ENCODE measurements at regions not wholly inside any gene's neighbourhood (a gene's known extent, or its start where the extent isn't known, plus 50 kb on each side); places are given as distances from the start of the nearest gene placed in this dataset.

DNA sequence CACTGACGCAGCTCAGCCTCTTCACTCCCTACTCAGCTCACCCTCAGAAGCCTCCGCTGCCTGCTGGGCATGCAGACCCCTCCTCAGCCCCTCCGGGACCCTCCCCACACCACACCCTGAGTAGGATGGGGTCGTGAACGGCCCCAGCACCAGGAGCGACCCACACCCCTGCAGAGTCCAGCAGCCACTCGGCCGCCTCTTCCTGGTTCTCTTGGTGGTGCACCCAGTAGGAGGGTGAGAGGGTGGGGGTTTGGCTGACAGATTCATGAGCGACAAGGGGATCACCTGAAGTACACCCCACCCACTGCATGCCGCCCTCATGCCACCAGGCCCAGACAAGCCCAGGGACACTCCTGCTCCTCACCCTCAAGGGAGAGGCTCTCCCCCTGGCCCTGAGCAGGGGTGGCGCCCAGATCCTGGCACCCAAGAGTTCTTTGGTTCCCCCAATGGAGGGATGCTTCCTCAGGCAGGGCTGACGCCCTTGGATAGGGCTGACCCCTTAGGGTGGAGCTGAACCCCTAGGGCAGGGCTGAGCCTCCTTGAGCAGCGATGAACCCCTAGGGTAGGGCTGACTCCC lies 76.6 kb upstream of the GPC1 start:
- no peak for DNase-seq (ENCODE audit: low spot score)

DNA sequence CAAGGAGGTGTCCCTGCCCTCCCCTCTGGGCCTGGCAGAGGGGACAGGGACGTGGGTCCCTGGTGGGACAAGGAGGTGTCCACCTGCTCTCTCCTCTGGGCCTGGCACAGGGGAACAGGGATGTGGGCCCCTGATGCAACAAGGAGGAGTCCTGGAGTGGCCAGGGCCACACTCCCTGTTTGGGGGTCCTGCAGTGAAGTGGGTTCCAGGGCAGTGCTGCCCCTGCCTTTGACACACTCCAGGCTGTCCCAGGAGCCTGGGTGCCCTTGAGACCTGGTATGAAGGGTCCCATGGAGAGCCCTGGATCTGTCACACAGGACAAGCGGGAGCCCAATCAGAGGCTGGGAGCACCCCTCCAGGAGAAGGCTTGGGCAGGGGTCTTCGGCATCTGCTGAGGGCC lies 75.8 kb upstream of the GPC1 start:
- no peak for DNase-seq (ENCODE audit: low spot score)

DNA sequence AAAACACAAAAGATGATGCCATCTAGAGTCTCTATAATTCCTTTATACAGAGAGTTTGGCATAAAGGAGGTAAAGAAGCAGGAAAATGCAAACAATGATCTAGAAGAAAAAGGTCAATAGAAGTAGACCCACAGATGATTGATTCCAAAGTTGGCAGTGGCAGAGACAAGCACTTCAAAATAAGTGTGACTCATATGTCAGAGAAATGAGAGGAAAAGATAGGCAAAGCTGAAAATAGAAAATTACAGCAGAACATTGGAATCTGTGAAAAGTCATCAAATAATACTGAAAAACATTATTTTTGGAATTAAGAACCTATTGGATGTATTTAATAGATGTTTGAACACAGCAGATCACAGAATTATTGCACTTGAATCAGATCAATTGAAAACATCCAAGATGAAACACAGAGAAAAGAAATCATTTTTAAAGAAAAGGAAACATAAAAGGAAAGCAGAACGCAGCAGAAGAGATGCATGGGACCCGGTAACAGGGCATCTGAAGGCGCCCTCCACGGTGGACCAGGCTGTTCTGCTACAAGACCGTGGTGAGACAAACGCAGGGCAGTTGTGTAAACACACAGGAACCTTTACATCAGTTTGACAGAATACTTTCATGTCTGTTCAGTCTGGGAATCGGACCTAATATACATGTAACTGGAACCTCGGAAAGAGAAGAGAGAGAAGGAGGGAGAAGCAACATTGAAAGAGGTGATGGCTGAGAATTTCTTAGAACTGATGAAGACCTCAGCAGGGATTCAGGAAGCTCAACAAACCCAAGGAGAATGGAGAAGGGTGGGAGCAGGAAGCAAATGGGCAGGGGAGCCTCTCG lies 74.6 kb upstream of the GPC1 start:
- no peak for DNase-seq (ENCODE audit: low spot score)

DNA sequence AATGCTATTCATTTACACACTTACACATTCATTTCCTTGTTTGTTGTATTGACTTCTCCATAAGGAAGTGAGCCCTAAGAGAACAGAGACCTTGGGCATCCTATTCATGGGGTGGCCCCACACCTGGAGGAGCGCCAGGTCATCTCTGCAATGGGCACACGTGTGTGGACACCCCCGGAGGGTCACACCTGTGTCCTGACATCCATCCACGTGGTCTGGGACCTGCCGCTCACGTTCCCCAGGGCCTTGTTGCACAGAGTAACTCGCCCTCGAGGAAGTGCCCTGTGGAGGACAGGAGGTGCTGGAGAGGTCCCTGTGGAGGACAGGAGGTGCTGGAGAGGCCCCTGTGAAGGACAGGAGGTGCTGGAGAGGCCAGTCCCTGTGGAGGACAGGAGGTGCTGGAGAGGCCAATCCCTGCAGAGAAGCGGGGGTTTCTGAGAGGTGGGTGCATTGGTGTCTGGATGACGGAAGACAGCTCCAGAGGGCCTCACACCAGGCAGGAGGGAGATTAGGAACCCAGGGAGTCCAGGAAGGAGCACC lies 73.2 kb upstream of the GPC1 start:
- no peak for DNase-seq (ENCODE audit: low spot score)

DNA sequence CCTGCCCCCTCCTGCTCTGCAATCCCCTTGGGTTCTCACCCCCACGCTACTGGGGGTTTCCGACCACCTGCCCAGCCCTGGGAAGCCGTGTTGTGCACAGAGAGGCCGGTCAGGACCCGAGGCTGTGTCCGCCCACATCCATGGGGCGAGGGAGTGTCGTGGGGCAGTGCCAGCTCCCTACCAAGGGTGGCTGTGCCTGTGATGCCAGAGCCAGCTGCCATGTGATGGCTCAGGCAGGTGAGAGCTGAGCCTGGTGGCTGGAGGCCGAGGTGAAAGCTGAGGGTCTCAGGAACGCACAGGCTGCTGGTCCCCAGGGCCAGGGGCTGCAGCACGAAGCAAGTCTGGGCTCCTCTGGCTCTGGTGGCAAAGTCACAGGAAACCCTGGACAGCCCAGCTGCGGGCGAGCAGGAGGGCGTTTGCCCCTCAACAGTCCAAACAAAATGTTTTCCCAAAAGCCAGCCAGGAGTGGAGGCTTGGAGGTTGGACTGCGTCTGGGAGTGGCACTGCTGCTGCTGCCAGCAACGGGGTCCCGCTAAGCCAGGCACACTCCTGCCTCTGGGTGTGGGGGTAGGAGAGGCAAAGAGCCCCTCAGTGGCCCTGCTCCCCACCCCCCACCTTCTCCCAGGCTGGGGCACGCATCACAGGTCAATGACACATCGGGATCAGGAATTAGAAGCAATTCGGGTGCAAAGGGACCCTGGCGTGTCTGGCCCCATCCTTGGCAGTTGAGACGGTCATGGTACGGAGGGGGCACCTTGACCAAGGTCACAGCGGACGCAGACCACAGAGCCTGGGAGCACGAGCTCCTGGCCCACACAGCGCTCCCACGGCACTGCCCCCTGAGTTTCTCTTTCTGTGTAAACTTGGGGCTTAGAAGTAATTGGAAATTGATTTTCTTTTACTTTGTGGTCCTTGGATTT lies 72.4 kb upstream of the GPC1 start:
- no peak for DNase-seq (ENCODE audit: low spot score)

DNA sequence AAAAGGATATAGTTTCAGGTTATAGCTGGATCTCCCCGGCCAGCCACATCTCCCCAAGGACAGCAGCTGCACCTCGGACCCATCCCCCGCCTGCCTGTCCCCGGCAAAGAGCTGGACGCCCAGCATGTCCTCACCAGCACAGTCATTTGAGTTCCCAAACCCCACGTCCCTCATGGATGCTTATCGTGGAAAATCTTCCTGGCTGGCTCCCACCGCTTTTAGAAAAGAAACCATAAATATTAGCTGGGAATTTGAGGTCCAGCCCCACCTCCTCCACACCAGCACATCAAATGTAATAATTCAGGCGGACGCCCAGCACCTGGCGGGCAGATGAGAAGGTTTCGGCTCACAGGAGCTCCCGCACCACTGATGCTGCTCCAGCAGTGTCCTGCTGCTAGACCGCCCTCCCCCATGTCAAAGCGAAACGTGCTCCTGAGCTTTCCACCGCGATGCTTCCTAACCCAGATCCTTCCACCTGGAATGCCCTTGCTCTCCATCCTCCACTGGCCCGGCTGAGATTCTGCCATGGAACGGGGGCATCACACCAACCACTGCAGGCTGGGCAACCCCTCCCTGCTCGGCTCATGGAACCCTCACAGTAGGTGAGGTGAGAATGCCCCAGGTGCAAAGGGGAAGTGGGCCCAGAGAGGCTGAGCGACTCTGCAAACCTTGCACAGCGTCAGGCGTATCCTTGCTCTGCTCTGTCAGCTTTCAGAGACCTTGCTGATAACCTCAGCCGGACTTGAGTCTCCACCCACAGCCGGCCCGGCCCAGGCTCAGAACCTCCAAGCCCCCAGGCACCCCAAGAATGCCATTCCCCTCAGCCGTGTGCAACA lies 71.5 kb upstream of the GPC1 start:
- no peak for DNase-seq (ENCODE audit: low spot score)

DNA sequence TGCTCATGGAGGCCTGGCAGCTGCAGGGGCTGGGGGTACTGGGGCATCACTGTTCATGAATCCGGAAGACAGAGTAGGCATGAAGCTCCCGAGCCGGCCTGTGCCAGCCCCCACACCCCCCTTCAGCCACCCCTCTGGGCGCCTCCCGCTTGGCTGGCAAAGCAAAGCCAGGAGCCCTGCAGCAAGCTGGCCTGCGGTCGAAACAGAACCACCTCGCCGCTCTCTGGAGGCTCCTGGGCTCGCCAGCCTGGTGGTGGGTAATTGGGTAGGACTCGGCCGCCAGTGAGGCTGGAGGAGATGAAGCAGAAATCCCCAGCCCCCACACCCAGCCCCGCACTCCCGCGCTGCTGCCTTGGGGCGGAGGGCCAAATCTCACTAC lies 70.9 kb upstream of the GPC1 start:
- no peak for DNase-seq (ENCODE audit: low spot score)

DNA sequence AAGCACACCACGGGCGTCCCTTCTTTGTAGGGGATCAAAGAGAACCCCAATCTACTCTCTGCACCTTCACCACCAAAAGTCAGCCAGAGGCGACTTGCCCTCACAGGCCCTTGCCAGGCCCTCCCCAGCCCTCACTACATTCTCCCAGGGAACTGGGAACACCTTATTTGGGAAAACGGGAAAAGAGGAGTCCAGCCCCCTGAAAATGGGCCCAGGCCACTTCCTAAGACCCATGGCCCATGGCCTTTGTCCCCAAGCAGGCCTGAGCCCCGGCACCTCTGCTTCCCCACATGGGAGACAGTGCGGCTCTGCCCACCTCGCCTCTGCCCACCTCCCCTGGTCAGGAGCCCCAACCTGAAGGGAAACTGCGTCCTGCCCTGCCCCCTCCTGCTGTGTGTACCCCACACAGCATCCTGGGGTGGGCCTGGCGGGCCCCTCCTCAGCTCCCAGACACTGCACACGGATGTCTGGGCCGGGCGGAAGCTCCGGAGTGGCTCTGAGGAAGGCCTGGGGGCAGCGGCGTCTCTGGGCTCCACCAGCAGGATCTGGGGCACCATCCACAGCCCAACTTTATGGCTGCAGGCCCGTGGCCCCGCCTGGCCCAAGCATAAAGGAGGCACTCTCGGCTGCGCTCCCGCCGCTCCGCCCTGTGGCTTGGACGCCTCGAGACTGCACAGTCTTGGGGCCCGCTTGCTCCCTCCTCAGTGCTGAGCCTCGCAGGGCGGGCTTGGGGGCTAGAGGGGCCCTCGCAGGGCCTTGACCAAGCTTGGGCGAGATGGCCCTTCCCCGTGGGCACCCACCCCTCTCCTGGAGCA lies 70.3 kb upstream of the GPC1 start:
- no peak for DNase-seq (ENCODE audit: low spot score)

DNA sequence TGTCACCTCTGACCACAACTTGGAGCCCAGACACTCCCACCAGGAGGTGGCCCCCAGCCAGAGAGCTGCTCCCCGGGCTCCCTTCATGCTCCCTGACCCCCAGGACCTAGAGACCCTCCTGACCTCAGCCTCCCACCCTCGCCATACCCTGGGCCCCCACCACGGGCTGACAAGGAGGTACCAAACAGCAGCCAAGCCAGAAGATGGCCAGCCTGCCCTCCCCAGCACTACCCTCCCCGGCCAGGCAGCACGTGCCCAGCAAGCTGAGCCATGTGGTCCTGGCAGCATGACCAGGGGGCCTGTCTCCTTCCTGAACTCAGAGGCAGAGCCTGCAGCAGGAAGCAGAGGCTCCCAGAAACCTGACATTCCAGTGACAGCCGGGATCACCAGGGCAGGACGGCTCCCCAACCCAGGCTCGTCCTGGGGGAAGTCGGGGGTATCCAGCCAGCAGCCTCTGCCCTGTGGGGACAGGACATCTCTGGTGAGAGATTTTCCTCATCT lies 69.4 kb upstream of the GPC1 start:
- DNase-seq (ENCODE audit: low spot score) = no peak

DNA sequence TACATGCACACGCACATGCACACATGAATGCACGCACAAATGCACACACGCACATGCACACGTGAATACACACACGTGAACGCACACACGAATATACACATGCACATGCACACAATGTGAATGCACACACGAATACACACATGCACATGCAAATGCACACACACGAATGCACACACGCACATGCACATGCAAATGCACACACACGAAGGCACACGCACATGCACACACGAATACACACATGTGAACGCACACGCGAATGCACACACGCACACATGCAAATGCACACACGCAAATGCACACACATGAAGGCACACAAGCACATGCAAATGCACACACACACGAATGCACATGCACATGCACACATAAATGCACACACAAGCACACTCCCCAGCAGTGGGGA lies 68.6 kb upstream of the GPC1 start:
- DNase-seq (ENCODE audit: low spot score) = no peak

DNA sequence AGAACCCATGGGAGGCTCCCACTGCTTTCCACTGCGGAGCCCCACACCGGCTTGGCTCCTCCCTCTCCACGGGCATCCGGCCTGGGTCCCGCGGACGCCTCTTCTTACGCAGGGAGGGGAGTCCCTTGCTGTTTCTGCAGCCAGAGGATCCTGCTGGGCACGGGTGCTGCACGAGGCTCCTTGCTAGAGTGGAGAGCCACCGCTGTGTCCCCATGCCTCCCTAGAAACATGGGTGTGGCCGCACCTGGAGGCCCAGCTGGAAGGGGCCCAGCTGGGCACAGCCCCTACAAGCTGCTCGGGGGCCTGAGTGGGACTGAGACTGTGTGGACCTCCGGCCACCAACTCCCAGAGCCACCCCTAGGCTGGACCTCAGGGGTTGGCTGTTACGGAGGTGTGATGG lies 67.7 kb upstream of the GPC1 start:
- no peak for DNase-seq (ENCODE audit: low spot score)

DNA sequence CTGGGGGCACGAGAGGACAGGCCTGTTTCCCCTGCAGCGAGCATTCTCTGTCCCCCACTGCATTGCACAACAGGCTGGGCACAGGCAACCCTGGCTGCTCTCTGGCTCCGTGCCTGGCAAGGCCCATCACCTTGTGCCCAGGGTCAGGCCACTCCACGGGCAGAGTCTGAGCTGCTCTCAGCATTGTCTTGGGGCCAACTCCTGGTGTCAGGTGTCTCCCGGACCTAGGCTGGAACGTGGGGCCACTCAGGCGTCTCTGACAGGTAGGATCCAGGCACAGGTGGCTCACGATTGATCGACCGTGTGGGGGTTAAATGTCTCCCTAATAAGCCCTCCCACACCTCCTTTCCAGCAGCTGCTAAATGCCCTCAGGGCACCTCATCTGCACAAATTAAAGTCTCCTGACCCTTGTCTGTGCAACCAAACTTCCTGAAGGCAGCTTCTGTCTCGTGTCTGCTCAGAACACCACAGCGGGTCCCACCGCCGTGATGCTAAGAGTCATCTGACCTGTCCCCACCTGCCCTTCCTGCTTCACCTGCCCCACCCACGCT lies 66.6 kb upstream of the GPC1 start:
- DNase-seq (ENCODE audit: low spot score) = no peak

DNA sequence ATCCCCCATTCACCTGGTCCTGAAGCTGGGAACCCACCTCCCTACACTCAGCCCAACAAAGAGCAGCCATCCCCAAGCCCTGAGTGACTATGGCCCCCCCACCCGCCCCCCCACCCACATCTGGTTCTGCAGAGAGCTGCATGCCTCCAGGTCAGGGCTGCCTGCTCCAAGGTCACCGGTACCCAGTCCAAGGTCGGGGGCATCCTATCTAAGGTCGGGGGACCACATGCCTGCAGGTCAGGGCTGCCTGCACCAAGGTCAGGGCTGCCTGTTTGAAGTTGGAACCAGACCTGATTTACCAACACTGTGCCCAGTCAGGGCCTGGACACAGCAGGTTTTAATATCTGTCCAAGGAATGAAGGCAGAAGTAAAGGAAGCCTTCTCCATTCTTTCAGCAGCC lies 66.1 kb upstream of the GPC1 start:
- DNase-seq (ENCODE audit: low spot score) = no peak

DNA sequence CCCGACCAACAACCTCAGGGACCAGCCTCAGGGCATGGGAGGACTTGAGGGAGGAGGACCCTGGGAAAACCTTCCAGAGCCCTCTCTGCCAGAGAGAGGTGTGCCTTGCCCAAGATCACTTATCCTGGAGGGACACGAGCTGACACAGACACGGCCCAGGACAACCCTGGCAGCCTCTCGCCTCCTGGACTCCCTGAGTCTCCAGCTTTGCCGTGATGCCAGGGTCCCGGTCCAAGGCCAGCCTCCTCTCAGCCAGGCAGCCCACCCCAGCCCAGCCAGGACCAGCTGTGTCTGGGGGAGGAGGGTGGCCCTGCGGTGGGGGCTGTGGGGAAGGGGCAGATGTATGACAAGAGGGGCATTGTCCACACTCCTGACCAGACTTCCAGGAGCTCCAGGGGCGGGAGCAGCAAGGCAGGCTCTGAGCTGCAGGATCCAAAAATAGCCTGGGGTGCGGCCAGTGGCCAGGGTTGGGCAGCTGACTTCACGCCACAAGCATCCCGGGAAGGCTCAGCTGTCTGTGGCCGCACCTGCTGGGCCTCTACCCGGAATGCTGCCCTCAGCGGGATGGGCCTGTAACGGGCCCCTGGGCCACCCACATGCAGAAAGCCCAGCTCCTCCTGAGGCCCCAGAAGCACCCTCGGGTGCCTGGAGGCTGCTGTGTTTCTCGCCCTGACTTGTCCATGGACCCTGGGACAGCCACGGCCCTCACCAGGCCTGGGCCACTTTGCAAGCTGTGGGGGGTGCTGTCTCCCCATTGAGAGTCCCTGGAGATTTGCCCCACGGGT lies 65.5 kb upstream of the GPC1 start:
- DNase-seq (ENCODE audit: low spot score) = no peak

DNA sequence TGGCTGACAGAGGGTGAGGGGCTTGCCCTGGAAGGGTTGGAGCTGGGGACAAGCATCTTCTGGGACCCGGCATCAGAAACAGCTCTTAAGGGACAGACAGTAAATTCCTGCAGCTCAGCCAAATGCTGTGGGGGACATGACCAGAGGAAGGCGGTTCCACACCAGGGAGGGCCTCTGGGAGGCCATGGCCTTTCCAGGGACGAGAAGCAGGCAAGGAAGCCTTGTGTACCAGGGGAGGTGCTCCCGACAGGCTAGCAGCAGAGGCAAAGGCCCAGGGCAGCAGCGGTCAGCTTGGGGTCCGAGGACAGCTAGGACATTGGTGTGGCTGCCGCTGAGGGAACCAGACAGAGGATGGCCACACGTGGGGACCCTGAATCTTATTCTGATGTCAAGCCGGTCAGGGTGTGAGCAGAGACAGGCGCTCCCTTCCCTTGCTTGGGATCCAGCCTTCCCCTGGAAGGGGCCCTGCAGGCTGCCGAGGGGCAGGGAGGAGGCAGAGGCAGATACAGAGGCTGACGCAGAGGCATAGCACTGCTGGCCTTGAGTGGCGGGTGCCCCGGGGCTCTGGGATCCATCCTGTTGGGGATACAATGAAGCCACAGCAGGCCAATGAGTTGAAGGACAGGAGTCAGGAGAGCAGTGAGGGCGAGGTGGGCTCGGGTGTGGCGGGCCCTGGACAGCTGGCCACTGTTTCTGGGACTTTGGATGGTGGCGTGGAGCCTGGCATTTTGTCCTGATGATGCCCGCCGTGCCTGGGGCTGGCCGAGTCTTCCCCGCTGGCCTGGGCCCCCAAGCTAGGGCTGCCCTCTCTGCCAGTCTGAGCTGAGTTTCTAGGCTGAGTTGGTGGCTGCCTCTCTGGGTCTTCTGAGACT lies 64.1 kb upstream of the GPC1 start:
- DNase-seq (ENCODE audit: low spot score) = no peak

DNA sequence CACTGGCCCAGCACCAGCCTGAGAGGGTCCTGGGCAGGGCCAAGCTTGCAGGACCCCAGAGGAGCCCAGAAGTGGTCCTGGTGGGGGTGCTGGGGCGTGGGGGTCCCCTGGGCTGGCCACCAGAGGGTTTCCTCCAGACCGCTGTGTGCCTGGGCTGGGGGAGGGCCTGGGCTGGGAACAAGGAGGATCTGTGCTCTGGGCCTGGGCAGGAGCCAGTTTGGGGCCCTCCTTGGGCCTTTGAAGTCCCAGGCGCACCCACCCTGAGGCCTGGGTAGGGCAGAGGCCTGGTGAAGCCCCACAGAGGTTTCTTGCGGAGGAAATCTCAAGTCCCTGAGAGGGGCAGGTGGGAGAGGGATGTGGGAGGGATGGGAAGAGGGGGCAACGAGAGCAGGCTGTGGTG lies 63.4 kb upstream of the GPC1 start:
- no peak for DNase-seq (ENCODE audit: low spot score)

DNA sequence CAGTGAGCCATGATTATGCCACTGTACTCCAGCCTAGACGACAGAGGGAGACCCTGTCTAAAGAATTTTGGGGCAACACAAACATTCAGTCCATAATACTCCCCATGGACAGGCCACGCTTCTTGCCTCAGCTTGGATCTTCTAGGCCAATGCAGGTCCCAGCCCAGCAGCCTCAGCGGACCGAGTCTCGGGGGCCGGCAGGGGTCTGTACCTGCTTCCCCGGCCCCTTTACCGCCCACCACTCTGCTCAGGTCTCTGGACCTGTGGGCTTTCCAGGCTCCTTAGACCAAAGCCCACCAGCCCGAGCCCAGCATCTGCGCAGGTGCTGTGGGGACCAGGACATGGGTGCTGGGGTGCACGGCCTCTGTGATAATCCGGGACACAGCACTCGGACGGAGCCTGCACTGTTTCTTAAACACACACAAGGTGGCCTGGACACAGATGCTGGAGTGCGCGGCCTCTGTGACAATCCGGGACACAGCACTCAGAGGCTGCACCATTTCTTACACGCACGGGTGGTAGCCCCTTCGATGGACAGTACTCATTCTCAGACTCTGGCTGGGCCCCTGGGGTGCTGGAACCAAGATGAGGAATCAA lies 62.1 kb upstream of the GPC1 start:
- no peak for DNase-seq (ENCODE audit: low spot score)
